Epithelial cell of esophagus (primary cell): ENCODE measurements at regions not wholly inside any gene's neighbourhood (a gene's known extent, or its start where the extent isn't known, plus 50 kb on each side); places are given as distances from the start of the nearest gene placed in this dataset.
"Not testable (repeated sequence)": the region's sequence is repeated elsewhere in the genome, so short reads cannot be mapped to it uniquely, and the experiment has no call there.

ENCODE experiments used
- DNase-seq: peaks from one replicate; pipeline ENCODE4 v3.0.0; 2010; ENCODE audit warnings: low read depth
- H3K4me3 ChIP-seq: 2 replicates; pipeline ENCODE4 v1.5.1; 2011; ENCODE audit warnings: mild to moderate bottlenecking, low read length, control low read depth
- CTCF ChIP-seq: IDR thresholded peaks from 2 replicates; pipeline ENCODE4 v1.5.1; 2011; ENCODE audit warnings: low read depth, mild to moderate bottlenecking, low read length, control low read depth, inconsistent platforms; ENCODE audit not compliant: insufficient read depth; ENCODE audit errors: missing control alignments

- TF ChIP-seq CTCF: no peak
- peak; percentile 41 for DNase-seq
- no peak overlapping the region for H3K4me3 ChIP-seq
Measured at GRCh38 chr14:103243764-103244737, 90.0 kb upstream of the EIF5 start.

- H3K4me3 ChIP-seq: not testable (repeated sequence)
- peak; percentile 42 for DNase-seq
Measured at GRCh38 chr14:103245624-103246031, 88.4 kb upstream of the EIF5 start.

- TF ChIP-seq CTCF: no peak
- H3K4me3 ChIP-seq: no peak overlapping the region
- DNase-seq: no peak
Measured at GRCh38 chr14:103246070-103246469, 88.0 kb upstream of the EIF5 start.

- no peak overlapping the region for H3K4me3 ChIP-seq
- DNase-seq: no peak
- TF ChIP-seq CTCF: no peak
Measured at GRCh38 chr14:103247169-103247606, 86.8 kb upstream of the EIF5 start.

GRCh38 chr14:103250181-103250580, 83.9 kb upstream of the EIF5 start:
- H3K4me3 ChIP-seq: no peak overlapping the region
- no peak for TF ChIP-seq CTCF
- no peak for DNase-seq

- no peak overlapping the region for H3K4me3 ChIP-seq
- no peak for DNase-seq
- no peak for TF ChIP-seq CTCF
Measured at GRCh38 chr14:103250874-103251273, 83.2 kb upstream of the EIF5 start.

- TF ChIP-seq CTCF: no peak
- H3K4me3 ChIP-seq: no peak overlapping the region
- DNase-seq: peak; percentile 30
Measured at GRCh38 chr14:103255555-103255954, 78.5 kb upstream of the EIF5 start.
